ENCODE measurements at regions not wholly inside any gene's neighbourhood (a gene's known extent, or its start where the extent isn't known, plus 50 kb on each side); places are given as distances from the start of the nearest gene placed in this dataset.

GRCh38 chr1:232153652-232154051, 476.3 kb downstream of the SIPA1L2 start:
- intact Hi-C loops (cut with micrococcal nuclease; ENCODE audit: unreplicated experiment) (no loop called here), in situ Hi-C loops (cut with HindIII; ENCODE audit: low pct_unique_long_range_greater_than_20kb, low sequenced_read_pairs) (no loop called here)
- Histone ChIP-seq H3K36me3 (ENCODE audit: control insufficient read depth, insufficient read depth, low read length) (no peaks in the 10 kb centered on the region), H3K4me1 (ENCODE audit: control insufficient read depth, insufficient read depth, low read length) (no peaks in the 10 kb centered on the region; the same call in 1 of the 2 replicates), H3K4me3 (ENCODE audit: low read depth in 2 of 2, low read length in 2 of 2) (no peak overlapping the region), H3K27ac (ENCODE audit: low read length) (no peak overlapping the region), H3K9me3 (ENCODE audit: control insufficient read depth, insufficient read depth, low read depth, low read length) (no peaks in the 10 kb centered on the region), H3K27me3 (ENCODE audit: control insufficient read depth, insufficient read depth, low read length) (no peaks in the 10 kb centered on the region)
- CTCF ChIA-PET: no interaction called here
- DNase-seq (ENCODE audit: low read depth, low spot score) (no peak), ATAC-seq (no peak)
- POLR2A ChIA-PET: no interaction called here
- TF ChIP-seq, protein P1, sequence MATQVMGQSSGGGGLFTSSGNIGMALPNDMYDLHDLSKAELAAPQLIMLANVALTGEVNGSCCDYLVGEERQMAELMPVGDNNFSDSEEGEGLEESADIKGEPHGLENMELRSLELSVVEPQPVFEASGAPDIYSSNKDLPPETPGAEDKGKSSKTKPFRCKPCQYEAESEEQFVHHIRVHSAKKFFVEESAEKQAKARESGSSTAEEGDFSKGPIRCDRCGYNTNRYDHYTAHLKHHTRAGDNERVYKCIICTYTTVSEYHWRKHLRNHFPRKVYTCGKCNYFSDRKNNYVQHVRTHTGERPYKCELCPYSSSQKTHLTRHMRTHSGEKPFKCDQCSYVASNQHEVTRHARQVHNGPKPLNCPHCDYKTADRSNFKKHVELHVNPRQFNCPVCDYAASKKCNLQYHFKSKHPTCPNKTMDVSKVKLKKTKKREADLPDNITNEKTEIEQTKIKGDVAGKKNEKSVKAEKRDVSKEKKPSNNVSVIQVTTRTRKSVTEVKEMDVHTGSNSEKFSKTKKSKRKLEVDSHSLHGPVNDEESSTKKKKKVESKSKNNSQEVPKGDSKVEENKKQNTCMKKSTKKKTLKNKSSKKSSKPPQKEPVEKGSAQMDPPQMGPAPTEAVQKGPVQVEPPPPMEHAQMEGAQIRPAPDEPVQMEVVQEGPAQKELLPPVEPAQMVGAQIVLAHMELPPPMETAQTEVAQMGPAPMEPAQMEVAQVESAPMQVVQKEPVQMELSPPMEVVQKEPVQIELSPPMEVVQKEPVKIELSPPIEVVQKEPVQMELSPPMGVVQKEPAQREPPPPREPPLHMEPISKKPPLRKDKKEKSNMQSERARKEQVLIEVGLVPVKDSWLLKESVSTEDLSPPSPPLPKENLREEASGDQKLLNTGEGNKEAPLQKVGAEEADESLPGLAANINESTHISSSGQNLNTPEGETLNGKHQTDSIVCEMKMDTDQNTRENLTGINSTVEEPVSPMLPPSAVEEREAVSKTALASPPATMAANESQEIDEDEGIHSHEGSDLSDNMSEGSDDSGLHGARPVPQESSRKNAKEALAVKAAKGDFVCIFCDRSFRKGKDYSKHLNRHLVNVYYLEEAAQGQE (IDR thresholded peaks at IDR 0.05; ENCODE audit: insufficient read depth in 1 of 2, low read depth in 2 of 2, low read length in 1 of 2): no peak
- TF ChIP-seq TCF7L2 (IDR thresholded peaks at IDR 0.05; ENCODE audit: low read depth, low read length) (no peak), CTCF (IDR thresholded peaks at IDR 0.05) (no peak), SIN3A (IDR thresholded peaks at IDR 0.05; ENCODE audit: borderline replicate concordance, insufficient read depth, low read depth, low read length) (no peak), POLR2AphosphoS5 (IDR thresholded peaks at IDR 0.05; ENCODE audit: low read depth, low read length) (no peak)
- BruUV-seq (replicated peaks): no TSS peak

DNA sequence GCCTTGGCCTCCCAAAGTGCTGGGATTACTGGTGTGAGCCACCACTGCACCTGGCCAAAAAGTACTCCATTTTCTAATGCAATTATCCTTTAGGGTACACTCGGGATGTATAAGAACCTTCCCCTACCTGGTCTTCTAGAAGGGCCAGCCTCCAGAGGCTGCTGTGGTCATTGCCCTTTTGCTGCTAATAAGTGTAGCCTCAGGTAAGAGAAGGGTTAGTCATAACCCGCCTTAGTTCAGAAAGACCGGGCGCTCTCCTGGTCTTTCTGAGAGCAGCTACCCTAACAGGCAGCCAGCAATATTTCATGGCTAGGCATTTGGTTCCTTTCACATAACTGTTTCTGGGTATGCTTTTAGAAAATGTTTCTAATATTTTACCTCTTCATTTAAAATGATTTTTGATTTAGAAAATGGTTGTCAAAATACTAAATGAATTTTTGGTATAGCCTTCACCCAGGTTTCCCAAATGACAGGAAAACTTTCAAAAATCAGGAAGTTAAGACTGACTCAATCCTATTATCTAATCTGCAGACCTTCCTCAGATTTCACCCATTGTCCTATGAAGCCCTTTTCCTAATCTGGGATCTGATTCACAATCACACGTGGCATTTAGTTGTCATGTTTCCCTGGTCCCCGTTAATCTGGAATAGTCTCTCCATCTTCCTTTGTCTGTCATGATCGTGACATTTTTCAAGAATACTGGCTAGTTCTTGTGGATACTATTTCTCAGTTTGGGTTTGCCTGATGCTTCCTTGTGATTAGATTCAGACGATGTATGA, 479.0 kb downstream of the SIPA1L2 start:
- no peak for DNase-seq (ENCODE audit: low read depth, low spot score)
- H3K36me3 ChIP-seq (ENCODE audit: control insufficient read depth, insufficient read depth, low read length): no peaks in the 10 kb centered on the region
- no peak overlapping the region for H3K27ac ChIP-seq (ENCODE audit: low read length)
- intact Hi-C loops (cut with micrococcal nuclease; ENCODE audit: unreplicated experiment): no loop called here
- H3K27me3 ChIP-seq (ENCODE audit: control insufficient read depth, insufficient read depth, low read length): no peaks in the 10 kb centered on the region
- H3K9me3 ChIP-seq (ENCODE audit: control insufficient read depth, insufficient read depth, low read depth, low read length): no peaks in the 10 kb centered on the region
- no peak overlapping the region for H3K4me3 ChIP-seq (ENCODE audit: low read depth in 2 of 2, low read length in 2 of 2)
- CTCF ChIA-PET: no interaction called here
- ATAC-seq: no peak
- no peaks in the 10 kb centered on the region; the same call in 1 of the 2 replicates for H3K4me1 ChIP-seq (ENCODE audit: control insufficient read depth, insufficient read depth, low read length)
- POLR2A ChIA-PET: no interaction called here
- TF ChIP-seq, protein P1 (IDR thresholded peaks at IDR 0.05; ENCODE audit: insufficient read depth in 1 of 2, low read depth in 2 of 2, low read length in 1 of 2): no peak
- TF ChIP-seq POLR2AphosphoS5 (IDR thresholded peaks at IDR 0.05; ENCODE audit: low read depth, low read length) (no peak), SIN3A (IDR thresholded peaks at IDR 0.05; ENCODE audit: borderline replicate concordance, insufficient read depth, low read depth, low read length) (no peak)
- BruUV-seq (replicated peaks): no TSS peak
- in situ Hi-C loops (cut with HindIII; ENCODE audit: low pct_unique_long_range_greater_than_20kb, low sequenced_read_pairs): no loop called here
